HG03520 (cell line): ENCODE measurements at regions not wholly inside any gene's neighbourhood (a gene's known extent, or its start where the extent isn't known, plus 50 kb on each side); places are given as distances from the start of the nearest gene placed in this dataset.

Source experiments
- ATAC-seq: cut with Tn5 transposase; IDR thresholded peaks from one replicate; pipeline ENCODE4 v1.9.1; 2021; ENCODE audit warnings: mild to moderate bottlenecking, moderate library complexity; ENCODE audit not compliant: unreplicated experiment

GRCh38 chr6:91611190-91611589 lies 1024.3 kb upstream of the MAP3K7 start:
- no peak for ATAC-seq

DNA sequence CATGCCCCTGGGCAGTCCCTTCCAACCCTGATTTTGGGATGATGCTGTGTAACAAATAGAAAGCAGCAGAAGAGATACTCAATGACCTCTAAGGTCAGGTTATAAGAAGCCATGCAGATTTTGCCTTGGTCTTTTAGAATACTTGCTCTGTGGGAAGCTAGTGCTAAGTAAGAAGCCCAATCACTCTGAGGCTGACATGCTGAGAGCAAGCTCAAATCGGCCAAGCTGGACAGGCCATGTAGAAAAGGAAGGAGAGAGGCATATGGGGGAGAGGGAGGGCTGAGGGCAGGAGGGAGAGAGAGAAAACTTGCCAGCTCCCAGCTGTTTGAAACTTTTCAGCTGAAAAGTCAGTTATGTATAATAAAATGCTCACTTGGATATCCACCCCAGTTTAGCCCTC lies 1021.6 kb upstream of the MAP3K7 start:
- ATAC-seq: no peak

DNA sequence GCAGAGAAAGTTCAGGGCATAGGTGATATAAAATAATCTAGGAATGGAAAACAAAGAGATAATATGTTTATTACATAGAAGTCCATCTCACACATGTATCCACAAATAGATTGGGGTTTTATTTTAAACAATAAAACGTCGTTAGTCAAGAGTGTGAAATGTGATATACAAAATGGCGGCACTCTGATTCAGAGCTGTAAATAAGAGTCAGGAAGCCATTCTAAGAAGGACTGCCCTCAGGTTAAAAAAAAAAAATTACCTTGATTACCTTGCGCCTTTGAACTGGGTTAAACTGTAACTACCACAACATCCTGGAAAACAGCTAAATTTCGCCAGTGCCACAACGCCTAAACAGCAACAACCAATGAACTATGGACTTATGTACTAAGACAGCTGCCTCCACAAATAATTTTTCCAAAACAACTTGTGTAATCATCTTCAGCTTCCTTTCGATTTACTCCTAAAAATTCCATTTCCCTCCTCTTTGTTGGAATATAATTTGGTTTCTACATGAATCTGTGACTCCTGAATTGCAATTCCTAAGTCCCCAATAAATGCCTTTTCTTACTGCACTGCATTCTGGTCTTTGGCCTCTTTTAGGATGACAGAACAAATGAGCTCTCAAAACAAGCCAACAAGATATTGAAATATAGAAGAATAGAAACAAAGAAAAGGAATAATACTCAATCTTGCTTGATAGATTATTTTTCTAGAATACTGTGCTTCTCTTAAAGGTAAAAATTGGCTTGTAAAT lies 1019.5 kb upstream of the MAP3K7 start:
- ATAC-seq: no peak

DNA sequence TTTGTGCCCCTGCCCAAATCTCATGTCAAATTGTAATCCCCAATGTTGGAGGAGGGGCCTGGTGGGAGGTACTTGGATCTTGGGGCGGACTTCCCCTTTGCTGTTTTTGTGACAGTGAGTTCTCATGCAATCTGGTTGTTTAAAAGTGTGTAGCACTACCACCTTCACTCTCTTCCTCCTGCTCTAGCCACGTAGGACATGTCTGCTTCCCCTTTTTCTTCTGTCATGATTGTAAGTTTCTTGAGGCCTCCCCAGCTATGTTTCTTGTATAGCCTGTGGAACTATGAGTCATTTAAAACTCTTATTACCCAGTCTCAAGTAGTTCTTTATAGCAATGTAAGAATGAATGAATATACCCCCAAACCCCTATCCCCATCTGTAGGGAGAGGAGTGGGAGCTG lies 1013.7 kb upstream of the MAP3K7 start:
- ATAC-seq: peak; percentile 50

DNA sequence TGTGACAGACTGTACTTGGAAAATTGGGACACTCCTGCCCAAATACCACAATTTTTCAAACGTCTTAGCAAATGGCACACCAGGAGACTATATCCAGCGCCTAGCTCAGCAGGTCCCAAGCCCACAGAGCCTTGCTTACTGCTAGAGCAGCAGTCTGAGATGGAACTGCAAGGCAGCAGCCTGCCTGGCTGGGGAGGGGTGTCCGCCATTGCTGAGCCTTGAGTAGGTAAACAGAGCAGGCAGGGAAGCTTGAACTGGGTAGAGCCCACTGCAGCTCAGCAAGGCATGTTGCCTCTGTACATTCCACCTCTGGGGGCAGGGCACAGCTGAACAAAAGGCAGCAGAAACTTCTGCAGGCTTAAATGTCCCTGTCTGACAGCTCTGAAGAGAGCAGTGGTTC lies 1003.3 kb upstream of the MAP3K7 start:
- ATAC-seq: no peak

GRCh38 chr6:91580635-91581034 lies 993.8 kb upstream of the MAP3K7 start:
- no peak for ATAC-seq

GRCh38 chr6:91575032-91575431 lies 988.2 kb upstream of the MAP3K7 start:
- peak; percentile 87 for ATAC-seq

- no peak for ATAC-seq
Measured at GRCh38 chr6:91573826-91574416, 987.0 kb upstream of the MAP3K7 start.

DNA sequence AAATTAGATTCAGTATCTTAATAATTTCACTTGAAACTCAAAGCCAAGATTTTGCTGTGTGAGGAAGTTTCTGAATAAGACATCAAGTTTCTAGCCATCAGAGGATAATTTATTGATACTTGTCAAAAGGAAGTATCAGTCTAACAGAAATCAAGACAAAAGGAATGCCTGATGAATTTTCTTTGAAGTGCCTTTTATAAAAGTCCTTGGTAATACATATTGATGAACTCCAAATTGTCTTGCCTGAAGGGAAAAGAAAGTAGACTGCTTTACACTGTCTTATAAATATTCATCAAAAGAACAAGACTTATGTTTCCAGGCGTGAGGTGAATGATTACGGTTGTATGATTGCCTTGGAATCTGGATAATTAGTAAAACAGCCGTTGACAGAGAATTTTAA lies 986.0 kb upstream of the MAP3K7 start:
- no peak for ATAC-seq

DNA sequence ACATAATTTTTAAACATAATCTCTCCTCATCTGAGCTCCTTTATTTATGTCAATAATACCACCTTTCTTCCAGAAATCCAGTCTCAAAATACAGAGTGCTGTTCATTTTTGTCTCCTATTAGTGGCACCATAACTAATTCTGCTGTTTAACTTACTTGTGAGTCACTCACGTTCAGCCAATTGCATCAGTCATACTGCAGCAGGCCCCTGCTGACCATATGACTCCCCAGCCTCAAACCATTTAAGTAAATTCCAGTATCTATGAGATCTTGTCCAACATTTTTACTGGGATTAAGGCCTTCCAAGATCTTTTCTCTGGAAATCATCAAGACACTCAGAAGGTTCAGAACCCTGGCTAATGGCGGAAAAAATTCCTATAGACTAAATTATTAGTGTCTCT lies 982.2 kb upstream of the MAP3K7 start:
- no peak for ATAC-seq

DNA sequence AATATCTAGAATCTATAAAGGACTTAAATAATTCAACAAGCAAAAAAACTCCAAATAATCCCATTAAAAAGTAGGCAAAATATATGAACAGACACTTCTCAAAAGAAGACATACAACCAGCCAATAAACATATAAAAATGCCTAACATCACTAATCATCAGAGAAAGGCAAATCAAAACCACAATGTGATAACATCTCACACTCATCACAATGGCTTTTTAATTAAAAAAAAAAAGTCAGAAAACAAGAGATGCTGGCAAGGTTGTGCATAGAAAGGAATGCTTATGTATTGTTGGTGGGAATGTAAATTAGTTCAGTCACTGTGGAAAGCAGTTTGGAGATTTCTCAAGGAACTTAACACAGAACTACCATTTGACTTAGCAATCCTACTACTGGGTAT lies 979.6 kb upstream of the MAP3K7 start:
- ATAC-seq: no peak

DNA sequence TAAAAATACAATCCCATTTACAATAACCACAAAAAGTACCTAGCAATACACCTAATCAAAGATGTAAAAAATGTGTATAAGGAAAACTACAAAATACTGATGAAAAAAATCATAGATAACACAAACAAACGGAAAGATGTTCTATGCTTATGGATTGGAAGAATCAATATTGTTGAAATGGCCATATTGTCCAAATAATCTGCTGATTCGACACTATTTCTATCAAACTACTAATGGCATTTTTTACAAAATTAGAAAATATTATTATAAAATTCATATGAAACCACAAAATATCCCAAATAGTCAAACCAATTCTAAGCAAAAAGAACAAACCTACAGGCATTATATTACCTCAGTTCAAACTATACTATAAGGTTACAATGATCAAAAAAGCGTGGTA lies 978.3 kb upstream of the MAP3K7 start:
- no peak for ATAC-seq

GRCh38 chr6:91562955-91563354 lies 976.1 kb upstream of the MAP3K7 start:
- ATAC-seq: no peak

DNA sequence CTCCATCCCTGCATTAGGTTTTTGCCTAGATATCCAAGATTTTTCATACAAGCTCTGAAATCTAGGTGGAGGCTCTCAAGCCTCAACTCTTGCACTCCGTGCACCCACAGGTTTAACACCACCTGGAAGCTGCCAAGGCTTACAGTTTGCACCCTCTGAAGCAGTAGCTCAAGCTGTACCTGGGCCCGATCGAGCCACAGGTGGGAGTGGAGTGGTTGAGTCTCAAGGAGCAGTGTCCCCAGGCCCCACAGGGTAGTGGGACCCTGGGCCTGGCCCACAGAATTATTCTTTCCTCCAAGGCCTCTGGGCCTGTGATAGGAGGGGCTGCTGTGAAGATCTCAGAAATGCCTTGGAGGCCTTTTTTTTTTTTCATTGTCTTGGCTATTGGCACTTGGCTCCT lies 973.5 kb upstream of the MAP3K7 start:
- no peak for ATAC-seq

DNA sequence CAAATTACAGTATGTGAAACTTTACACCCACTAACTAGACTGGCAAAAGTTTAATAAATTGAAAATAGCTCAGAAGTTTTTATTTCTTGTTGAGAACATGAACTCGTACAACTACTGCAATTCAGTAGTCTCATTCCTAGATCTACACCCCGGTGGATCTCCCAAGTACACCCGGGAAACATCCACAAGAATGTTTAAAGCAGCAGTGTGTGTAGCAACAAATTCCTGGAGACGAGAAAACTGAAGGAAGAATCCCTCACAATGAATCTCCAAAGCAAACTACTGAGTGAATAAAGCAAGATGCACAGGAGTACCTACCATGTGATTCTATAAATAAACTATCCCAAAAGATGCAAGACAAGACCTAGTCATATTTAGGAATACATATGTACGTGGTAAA lies 954.0 kb upstream of the MAP3K7 start:
- ATAC-seq: no peak

- ATAC-seq: no peak
Measured at GRCh38 chr6:91539456-91539855, 952.6 kb upstream of the MAP3K7 start.

DNA sequence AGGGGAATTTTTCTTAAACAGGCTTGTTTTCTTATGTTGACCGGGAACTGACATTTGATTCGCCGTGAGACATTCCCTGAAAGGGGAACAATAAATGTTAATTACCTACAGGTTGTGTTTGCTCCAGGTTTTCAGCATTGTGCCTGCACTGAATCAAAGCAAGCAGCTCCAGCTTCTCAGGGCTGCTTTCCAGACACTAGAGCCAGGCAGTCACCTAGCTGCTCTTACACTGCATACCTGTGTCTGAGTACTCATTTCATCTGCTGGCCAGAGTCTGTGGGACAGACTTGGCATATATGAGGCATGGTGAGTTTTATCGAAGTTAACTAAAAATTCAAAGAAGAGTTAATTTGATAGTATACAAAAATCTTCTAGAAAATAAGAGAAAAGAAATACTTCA lies 951.8 kb upstream of the MAP3K7 start:
- ATAC-seq: no peak

- no peak for ATAC-seq
Measured at GRCh38 chr6:91534614-91535013, 947.7 kb upstream of the MAP3K7 start.

- no peak for ATAC-seq
Measured at GRCh38 chr6:91523511-91523910, 936.6 kb upstream of the MAP3K7 start.

GRCh38 chr6:91521999-91522398 lies 935.1 kb upstream of the MAP3K7 start:
- ATAC-seq: no peak

DNA sequence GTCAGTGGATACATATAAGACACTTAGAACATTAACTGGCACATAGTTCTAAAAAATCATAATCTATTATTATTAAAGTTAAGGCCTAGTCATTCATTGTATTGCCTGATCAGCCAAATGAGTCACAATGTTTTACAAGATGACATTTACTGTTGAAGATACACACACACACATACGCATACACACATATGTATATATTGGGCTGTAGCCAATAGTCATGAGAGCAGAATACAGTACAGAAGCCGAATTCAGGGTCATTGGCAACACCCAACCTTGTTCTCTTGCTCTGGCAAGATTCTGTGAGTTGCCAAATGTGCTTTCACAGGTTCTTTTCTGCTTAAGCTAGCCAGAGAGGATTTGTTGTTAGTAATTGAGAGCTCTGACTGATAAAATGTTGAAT lies 922.8 kb upstream of the MAP3K7 start:
- ATAC-seq: no peak

GRCh38 chr6:91509039-91509438 lies 922.2 kb upstream of the MAP3K7 start:
- no peak for ATAC-seq

GRCh38 chr6:91506509-91506908 lies 919.6 kb upstream of the MAP3K7 start:
- no peak for ATAC-seq
